Heart left ventricle (tissue), 16 donors: ENCODE measurements at regions not wholly inside any gene's neighbourhood (a gene's known extent, or its start where the extent isn't known, plus 50 kb on each side); places are given as distances from the start of the nearest gene placed in this dataset.

Experiments used
- ATAC-seq, 4 donors: fragments of 200-7000 bp; cut with Tn5 transposase; one replicate each; pipeline ENCODE4 v1.9.1; 2020 to 2022; ENCODE audit warnings: moderate library complexity in 4 of 4, mild to moderate bottlenecking in 3 of 4, moderate number of reproducible peaks in 1 of 4
- DNase-seq, 5 donors: peaks; one replicate each; pipeline ENCODE4 v3.0.0-alpha.2; 2020
- H3K27ac ChIP-seq, 12 donors: fragments of 200-600 bp; sonication (generic) in 4 of 12; one replicate each; pipeline versions ENCODE4 v1.5.0 to v1.8.0; 2016 to 2022; ENCODE audit warnings: mild to moderate bottlenecking in 2 of 12
- H3K27me3 ChIP-seq, 9 donors: fragments of 200-600 bp; sonication (generic) in 2 of 9; one replicate each; pipeline versions ENCODE4 v1.5.1 to v1.8.0; 2016 to 2022; ENCODE audit warnings: mild to moderate bottlenecking in 3 of 9
- H3K36me3 ChIP-seq, 9 donors: fragments of 200-600 bp; sonication (generic) in 2 of 9; one replicate each; pipeline versions ENCODE4 v1.5.0 to v1.8.0; 2018 to 2022; ENCODE audit warnings: mild to moderate bottlenecking in 2 of 9
- H3K4me1 ChIP-seq, 12 donors: fragments of 200-600 bp; sonication (generic) in 4 of 12; one replicate each; pipeline versions ENCODE4 v1.5.0 to v1.8.0; 2016 to 2022; ENCODE audit warnings: mild to moderate bottlenecking in 3 of 12
- H3K4me3 ChIP-seq, 12 donors: fragments of 200-600 bp; sonication (generic) in 4 of 12; one replicate each; pipeline versions ENCODE4 v1.5.0 to v1.8.0; 2017 to 2022; ENCODE audit warnings: mild to moderate bottlenecking in 9 of 12, moderate library complexity in 4 of 12
- H3K9me3 ChIP-seq, 12 donors: fragments of 200-600 bp; sonication (generic) in 4 of 12; one replicate each; pipeline versions ENCODE4 v1.5.0 to v1.8.0; 2016 to 2022; ENCODE audit warnings: mild to moderate bottlenecking in 1 of 12
- POLR2A ChIP-seq, 2 donors: fragments of 450-650 bp; IDR thresholded peaks; one replicate each; pipeline ENCODE4 v1.6.1; 2017; ENCODE audit warnings: antibody characterized with exemption in 2 of 2, mild to moderate bottlenecking in 2 of 2, moderate library complexity in 2 of 2
- WGBS, 4 donors: extraction: QIAGEN DNeasy Blood & Tissue Kit in 2 of 4; methylation state at CpG; one replicate each; pipeline versions ENCODE4 v1.1.5 to v1.1.7; 2013 to 2018; 5-methylcytosine and 5-hydroxymethylcytosine counted together
- intact Hi-C, 10 donors: fragments of 100-400 bp; cut with DNase I; formaldehyde crosslinking; loops; one replicate each; pipeline versions ENCODE4 v1.11.1 to v1.14.2; 2022
- TF ChIP-seq, protein P1 (sequence below), 12 donors: fragments of 200-600 bp; sonication (generic) in 4 of 12; IDR thresholded peaks; one replicate each; pipeline versions ENCODE4 v1.5.0 to v1.8.0; 2018 to 2022; ENCODE audit warnings: antibody characterized with exemption in 12 of 12, mild to moderate bottlenecking in 5 of 12
- donor health status: ischemic (EF 13 %, LVEDD 7.1; RV severe dilation, severe dysfunction).
- donor health status: healthy with polysubstance abuse.
- donor health status: DM: no; HTN: yes; CAD: no.
- donor health status: DM: no; HTN: no; CAD: no.
- donor health status: ischemic (EF 25% LVEDD 6.9; RV normal size, moderate dysfunction).
- donor health status: ischemic (EF 25% LVEDD 5.7; RV mildly dilated, moderate dysfunction).
- donor health status: healthy.
- donor health status: DM: yes; HTN: yes; CAD: no.
- donor health status: ischemic (EF 35%, LVEDD 5.7; RV mildly dilated, moderate dysfunction).
- donor health status: nonischemic (EF 11% LVEDD 7.7; RV severe dilation, severe dysfunction).
- donor health status: DM: yes; HTN: yes; CAD: no.
- donor health status: PGD.
- donor health status: ischemic (EF 29% LVEDD 5.4; RV normal size, mild dysfunction).
- donor health status: nonischemic (EF 23%, LVEDD 6.1; RV moderate dilation, normal function).

DNA sequence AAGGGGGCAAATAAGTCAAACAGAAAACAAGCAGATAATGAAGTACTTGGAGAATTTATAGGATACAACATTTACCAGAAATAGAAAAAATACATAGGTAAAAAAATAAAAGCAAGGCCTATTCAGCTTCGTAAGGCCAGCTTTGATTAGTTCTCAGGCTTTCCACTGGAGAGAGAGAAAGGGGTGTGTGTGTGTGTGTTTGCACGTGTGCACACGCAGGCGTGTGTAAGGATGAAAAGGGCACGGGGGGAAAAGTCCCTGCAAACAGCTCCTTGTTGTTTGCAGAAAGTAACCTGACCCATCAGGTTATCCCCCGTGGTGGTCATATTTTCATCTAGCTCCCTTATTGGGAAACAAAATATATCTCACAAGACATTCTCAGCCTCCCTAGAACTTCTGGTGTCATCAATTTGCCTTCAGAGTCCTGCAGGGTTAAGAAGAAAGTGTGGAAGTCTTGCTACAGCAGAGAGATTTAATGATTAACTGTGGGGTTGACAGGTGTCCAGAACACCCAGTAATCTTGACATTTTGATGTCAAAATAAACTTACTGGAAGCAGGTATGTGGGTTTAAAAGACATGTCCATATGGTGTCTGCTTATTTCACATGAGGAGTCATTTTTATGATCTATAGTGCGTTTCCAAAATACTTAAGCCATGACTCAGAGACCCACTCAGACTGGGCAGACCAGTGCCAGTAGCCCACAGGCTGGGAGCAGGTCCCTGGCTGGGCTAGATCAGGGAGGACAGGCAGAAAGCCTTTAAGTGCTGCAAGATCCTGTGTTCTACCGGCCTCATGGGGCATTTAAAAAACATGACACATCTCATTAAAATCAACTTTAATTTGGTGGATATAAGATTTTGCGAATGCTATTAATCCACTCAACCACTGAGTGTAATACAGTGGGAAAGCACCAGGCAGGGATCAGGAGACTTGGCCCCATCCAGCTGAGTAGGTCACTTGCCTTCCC lies 487.6 kb upstream of the CAMK1G start:
- intact Hi-C loops, result no loop called here
- 86 to 91% (median 87%) methylated on average over 9 of the region's 9 CpGs for WGBS, 4 donors
- TF ChIP-seq POLR2A (IDR thresholded peaks at IDR 0.05), result no peak
- TF ChIP-seq, protein P1, sequence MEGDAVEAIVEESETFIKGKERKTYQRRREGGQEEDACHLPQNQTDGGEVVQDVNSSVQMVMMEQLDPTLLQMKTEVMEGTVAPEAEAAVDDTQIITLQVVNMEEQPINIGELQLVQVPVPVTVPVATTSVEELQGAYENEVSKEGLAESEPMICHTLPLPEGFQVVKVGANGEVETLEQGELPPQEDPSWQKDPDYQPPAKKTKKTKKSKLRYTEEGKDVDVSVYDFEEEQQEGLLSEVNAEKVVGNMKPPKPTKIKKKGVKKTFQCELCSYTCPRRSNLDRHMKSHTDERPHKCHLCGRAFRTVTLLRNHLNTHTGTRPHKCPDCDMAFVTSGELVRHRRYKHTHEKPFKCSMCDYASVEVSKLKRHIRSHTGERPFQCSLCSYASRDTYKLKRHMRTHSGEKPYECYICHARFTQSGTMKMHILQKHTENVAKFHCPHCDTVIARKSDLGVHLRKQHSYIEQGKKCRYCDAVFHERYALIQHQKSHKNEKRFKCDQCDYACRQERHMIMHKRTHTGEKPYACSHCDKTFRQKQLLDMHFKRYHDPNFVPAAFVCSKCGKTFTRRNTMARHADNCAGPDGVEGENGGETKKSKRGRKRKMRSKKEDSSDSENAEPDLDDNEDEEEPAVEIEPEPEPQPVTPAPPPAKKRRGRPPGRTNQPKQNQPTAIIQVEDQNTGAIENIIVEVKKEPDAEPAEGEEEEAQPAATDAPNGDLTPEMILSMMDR (IDR thresholded peaks at IDR 0.05), result no peak

DNA sequence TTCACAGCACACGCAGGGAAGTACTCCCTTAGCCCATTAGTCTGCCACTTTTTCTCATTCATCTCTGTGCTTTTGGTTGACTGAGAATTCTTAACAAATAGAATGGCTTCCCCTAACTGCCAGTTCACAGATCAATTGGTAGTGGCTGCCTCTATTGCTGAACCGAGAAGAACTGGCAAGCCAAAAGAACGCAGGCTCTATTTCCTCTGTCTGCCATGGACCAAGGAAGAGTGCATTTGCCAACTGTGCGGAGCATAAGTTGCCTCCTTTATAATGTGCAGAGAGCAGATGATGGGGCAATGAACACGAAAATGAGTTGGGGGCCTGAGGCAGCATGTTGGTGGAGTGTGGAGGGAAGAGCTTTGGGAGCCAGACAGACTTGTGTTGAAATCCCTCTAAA lies 483.1 kb upstream of the CAMK1G start:
- 94 to 96% (median 94%) methylated on average over 5 of the region's 5 CpGs for WGBS, 4 donors
- no peak overlapping the region for H3K27ac ChIP-seq
- H3K36me3 ChIP-seq, result no peaks in the 10 kb centered on the region
- H3K27me3 ChIP-seq, result no peaks in the 10 kb centered on the region
- intact Hi-C loops, result no loop called here
- H3K9me3 ChIP-seq, result no peaks in the 10 kb centered on the region
- no peak for ATAC-seq
- H3K4me1 ChIP-seq, result no peaks in the 10 kb centered on the region
- no peak for TF ChIP-seq POLR2A (IDR thresholded peaks at IDR 0.05)
- TF ChIP-seq, protein P1 (IDR thresholded peaks at IDR 0.05), result no peak
- no peak for DNase-seq
- H3K4me3 ChIP-seq, result no peak overlapping the region

More for the DNA sequence above, 487.6 kb upstream of the CAMK1G start:
- Histone ChIP-seq H3K27ac (no peak overlapping the region), H3K9me3 (no peaks in the 10 kb centered on the region), H3K27me3 (no peaks in the 10 kb centered on the region), H3K36me3 (no peaks in the 10 kb centered on the region), H3K4me3 (no peak overlapping the region), H3K4me1 (no peaks in the 10 kb centered on the region)
- no peak for ATAC-seq
- DNase-seq, result no peak

DNA sequence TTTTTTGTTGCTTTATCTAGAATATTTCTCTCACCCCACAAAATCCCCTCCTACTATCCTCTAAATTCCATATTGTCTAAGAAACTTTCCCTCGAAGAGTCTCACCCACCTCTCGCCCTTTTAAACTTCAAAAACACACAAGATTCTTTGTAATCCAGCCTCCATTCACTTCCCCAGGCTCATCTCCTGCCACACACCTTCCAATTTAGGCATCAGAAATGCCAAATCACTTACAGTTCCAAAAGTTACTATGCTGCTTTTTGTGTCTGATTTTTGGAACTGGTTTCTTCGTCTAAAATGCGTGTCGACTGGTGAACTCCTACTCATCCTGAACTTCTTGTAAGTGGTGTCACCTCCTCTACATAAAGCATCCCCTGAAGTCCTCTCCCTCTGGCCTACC lies 482.4 kb upstream of the CAMK1G start:
- TF ChIP-seq POLR2A (IDR thresholded peaks at IDR 0.05), result no peak
- TF ChIP-seq, protein P1 (IDR thresholded peaks at IDR 0.05), result no peak
- no peaks in the 10 kb centered on the region for H3K27me3 ChIP-seq
- no peak overlapping the region for H3K27ac ChIP-seq
- ATAC-seq, result no peak
- no peak for DNase-seq
- H3K36me3 ChIP-seq, result no peaks in the 10 kb centered on the region
- H3K4me1 ChIP-seq, result no peaks in the 10 kb centered on the region
- WGBS, 4 donors, result 88 to 93% (median 90%) methylated on average over 5 of the region's 5 CpGs
- intact Hi-C loops, result no loop called here
- H3K9me3 ChIP-seq, result no peaks in the 10 kb centered on the region
- no peak overlapping the region for H3K4me3 ChIP-seq

DNA sequence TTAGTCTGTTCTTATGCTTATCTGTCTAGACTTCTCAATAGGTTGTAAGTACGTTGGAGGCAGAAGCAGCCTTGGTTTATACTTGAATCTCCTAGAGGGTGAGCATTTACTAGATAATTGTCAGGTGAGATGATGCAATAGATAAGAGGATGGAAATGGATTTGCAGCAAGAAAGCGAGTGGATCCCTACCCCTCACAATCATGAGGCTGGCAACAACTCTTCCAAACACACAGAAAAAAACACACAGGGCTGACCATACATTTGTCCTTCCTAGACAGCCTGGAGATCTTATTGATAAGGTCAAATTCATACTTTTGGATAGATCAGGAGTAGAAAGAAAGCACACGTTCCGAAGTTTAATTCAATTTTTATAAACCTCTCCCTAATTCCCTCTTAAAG lies 481.4 kb upstream of the CAMK1G start:
- H3K27me3 ChIP-seq, result no peaks in the 10 kb centered on the region
- no peak for ATAC-seq
- no peaks in the 10 kb centered on the region for H3K36me3 ChIP-seq
- H3K27ac ChIP-seq, result no peak overlapping the region
- no peak overlapping the region for H3K4me3 ChIP-seq
- 72 to 78% (median 76%) methylated on average over 4 of the region's 4 CpGs for WGBS, 4 donors
- H3K9me3 ChIP-seq, result no peaks in the 10 kb centered on the region
- no peaks in the 10 kb centered on the region for H3K4me1 ChIP-seq
- no peak for DNase-seq
- intact Hi-C loops, result no loop called here
- TF ChIP-seq, protein P1 (IDR thresholded peaks at IDR 0.05), result no peak
- no peak for TF ChIP-seq POLR2A (IDR thresholded peaks at IDR 0.05)
